K562 (cell line): ENCODE measurements at regions not wholly inside any gene's neighbourhood (a gene's known extent, or its start where the extent isn't known, plus 50 kb on each side); places are given as distances from the start of the nearest gene placed in this dataset.

Source experiments
- ATAC-seq: fragments of 200-7000 bp; cut with Tn5 transposase; 3 replicates; pipeline ENCODE4 v1.9.1; 2020; ENCODE audit warnings: moderate library complexity
- BruUV-seq: library from RNA; stranded (reverse); fragments of 400-500 nt; replicated peaks from 2 replicates; lab custom pipeline; 2021; lab: Mats Ljungman, UMichigan
- CTCF ChIA-PET: fragments of 300-600 bp; formaldehyde crosslinking; extraction: SDS; loops from one replicate; lab custom pipeline; 2021; ENCODE audit warnings: low intra/inter-chr PET ratio; lab: Yijun Ruan, JAX
- POLR2A ChIA-PET: fragments of 300-600, 350-650 bp; sonication (Branson Sonifier 250); formaldehyde crosslinking; extraction: SDS; loops from one replicate; lab custom pipeline; 2021; ENCODE audit warnings: antibody characterized with exemption, inconsistent platforms; lab: Yijun Ruan, JAX
- DNase-seq, 4 experiments: peaks; one replicate each; pipeline versions ENCODE4 v3.0.0 to v3.0.0-alpha.2; 2011 to 2018; ENCODE audit warnings: low spot score in 3 of 4, mixed read lengths in 3 of 4; ENCODE audit errors: extremely low read depth in 1 of 4
- FAIRE-seq: peaks from 2 replicates; lab custom pipeline; 2011; peaks lifted over from hg19 to GRCh38; lab: Jason Lieb, UNC
- H2AFZ ChIP-seq: 2 replicates; pipeline ENCODE4 v1.6.0; 2011; ENCODE audit warnings: low read depth, low read length, control low read depth, inconsistent platforms
- H3K27ac ChIP-seq: fragments of 200-600 bp; 3 replicates; pipeline ENCODE4 v1.8.0; 2011; ENCODE audit warnings: low read depth, mild to moderate bottlenecking, control low read depth, inconsistent platforms, low read length, moderate library complexity, mixed read lengths; ENCODE audit errors: extremely low read depth
- H3K27me3 ChIP-seq, 2 experiments: fragments of 300-600 bp in 1 of 2; 2 replicates in 1 of 2; 3 replicates in 1 of 2; pipeline versions ENCODE4 v1.6.0 to v1.8.0; 2011; ENCODE audit warnings: inconsistent platforms in 2 of 2, low read length in 2 of 2, mild to moderate bottlenecking in 1 of 2, mixed read lengths in 1 of 2, moderate library complexity in 1 of 2; ENCODE audit not compliant: control insufficient read depth in 2 of 2, insufficient read depth in 2 of 2
- H3K36me3 ChIP-seq: fragments of 300-600 bp; 3 replicates; pipeline ENCODE4 v1.8.0; 2011; ENCODE audit warnings: mild to moderate bottlenecking, low read length, inconsistent platforms; ENCODE audit not compliant: control insufficient read depth, insufficient read depth
- H3K4me1 ChIP-seq, 2 experiments: fragments of 200-600 bp in 1 of 2; replicated peaks in 1 of 2; 2 replicates in 1 of 2; 3 replicates in 1 of 2; pipeline versions ENCODE4 v1.5.1 to v1.8.0; 2011; ENCODE audit warnings: inconsistent platforms in 2 of 2, low read length in 2 of 2, mild to moderate bottlenecking in 1 of 2, mixed read lengths in 1 of 2, moderate library complexity in 1 of 2; ENCODE audit not compliant: control insufficient read depth in 2 of 2, insufficient read depth in 2 of 2
- H3K4me2 ChIP-seq: 2 replicates; pipeline ENCODE4 v1.6.1; 2011; ENCODE audit warnings: low read length, control low read depth, inconsistent platforms, mixed read lengths; ENCODE audit not compliant: insufficient read depth
- H3K4me3 ChIP-seq: fragments of 200-600 bp; sonication (generic), shearing (Covaris generic); 2 replicates; pipeline ENCODE4 v1.5.1; 2016; ENCODE audit warnings: control low read depth, inconsistent platforms
- H3K79me2 ChIP-seq: fragments of 200-600 bp; 3 replicates; pipeline ENCODE4 v1.8.0; 2011; ENCODE audit warnings: low read length, inconsistent platforms; ENCODE audit not compliant: control insufficient read depth, insufficient read depth
- H3K9ac ChIP-seq, 2 experiments: 2 replicates each; pipeline versions ENCODE4 v1.6.0 to v1.6.1; 2011; ENCODE audit warnings: low read depth in 2 of 2, low read length in 2 of 2, control low read depth in 1 of 2, inconsistent platforms in 1 of 2, mild to moderate bottlenecking in 1 of 2, mixed read lengths in 1 of 2; ENCODE audit not compliant: insufficient read depth in 1 of 2
- H3K9me1 ChIP-seq: one replicate; pipeline ENCODE4 v1.6.0; 2011; ENCODE audit warnings: inconsistent platforms, mild to moderate bottlenecking, low read length, moderate library complexity; ENCODE audit not compliant: control insufficient read depth, insufficient read depth
- H3K9me3 ChIP-seq: replicated peaks from 2 replicates; pipeline ENCODE4 v1.5.1; 2011; ENCODE audit warnings: low read depth, low read length, inconsistent platforms; ENCODE audit not compliant: control insufficient read depth, insufficient read depth
- H4K20me1 ChIP-seq: replicated peaks from 2 replicates; pipeline ENCODE4 v1.6.1; 2011; ENCODE audit warnings: low read length, inconsistent platforms, mixed read lengths; ENCODE audit not compliant: control insufficient read depth, insufficient read depth
- CBFA2T2 ChIP-seq: fragments of 450-650 bp; conservative IDR thresholded peaks from 2 replicates; pipeline ENCODE4 v1.6.1; 2017; ENCODE audit warnings: mild to moderate bottlenecking
- ETV6 ChIP-seq, 3 experiments: fragments of 150-350 bp in 1 of 3; sonication (generic) in 1 of 3; formaldehyde crosslinking in 1 of 3; IDR thresholded peaks; 2 replicates each; pipeline versions ENCODE4 v1.6.1 to v1.8.0; 2014 to 2022; ENCODE audit warnings: borderline replicate concordance in 2 of 3, low read depth in 2 of 3, antibody characterized with exemption in 1 of 3, low read length in 1 of 3, mild to moderate bottlenecking in 1 of 3, missing genetic modification reagents in 1 of 3
- HDGF ChIP-seq: fragments of 450-650 bp; IDR thresholded peaks from 2 replicates; pipeline ENCODE4 v1.6.1; 2016
- KHSRP ChIP-seq: fragments of 450-650 bp; IDR thresholded peaks from 2 replicates; pipeline ENCODE4 v1.6.1; 2017
- MECOM ChIP-seq: fragments of 250-450 bp; sonication (Bioruptor Pico); IDR thresholded peaks from 2 replicates; pipeline ENCODE4 v1.8.0; 2022; ENCODE audit warnings: inconsistent platforms
- NR2C1 ChIP-seq, 2 experiments: fragments of 450-650 bp; IDR thresholded peaks; 2 replicates each; pipeline ENCODE4 v1.6.1; 2017; ENCODE audit warnings: mild to moderate bottlenecking in 2 of 2, antibody characterized with exemption in 1 of 2, inconsistent platforms in 1 of 2, missing compliant biosample characterization in 1 of 2, missing genetic modification characterization in 1 of 2
- SNRNP70 ChIP-seq: fragments of 200-400 bp; formaldehyde crosslinking; optimal IDR thresholded peaks from 2 replicates; pipeline ENCODE3; 2017; ENCODE audit warnings: low read depth, low read length
- SRSF1 ChIP-seq: fragments of 200-400 bp; formaldehyde crosslinking; IDR thresholded peaks from 2 replicates; pipeline ENCODE4 v1.6.1; 2017; ENCODE audit warnings: mild to moderate bottlenecking, low read depth, low read length, moderate library complexity
- TAF9B ChIP-seq: fragments of 450-650 bp; IDR thresholded peaks from 2 replicates; pipeline ENCODE4 v1.6.1; 2018; ENCODE audit warnings: mild to moderate bottlenecking; ENCODE audit not compliant: partially characterized antibody
- XRCC4 ChIP-seq: IDR thresholded peaks from one replicate; pipeline ENCODE4 v1.6.1; 2011; ENCODE audit not compliant: insufficient read depth, insufficient read length; ENCODE audit errors: extremely low read depth
- ZBTB1 ChIP-seq: sonication (generic); formaldehyde crosslinking; IDR thresholded peaks from 2 replicates; pipeline ENCODE4 v1.8.1; 2023; ENCODE audit warnings: missing genetic modification reagents, low read depth, mild to moderate bottlenecking, borderline replicate concordance
- ZBTB17 ChIP-seq: fragments of 450-650 bp; formaldehyde crosslinking; IDR thresholded peaks from 2 replicates; pipeline ENCODE4 v1.4.0; 2020; ENCODE audit warnings: mild to moderate bottlenecking
- ZBTB9 ChIP-seq: fragments of 450-650 bp; formaldehyde crosslinking; IDR thresholded peaks from 2 replicates; pipeline ENCODE4 v1.4.0; 2020; ENCODE audit warnings: mild to moderate bottlenecking, moderate library complexity
- ZNF232 ChIP-seq: sonication (generic); formaldehyde crosslinking; IDR thresholded peaks from 2 replicates; pipeline ENCODE4 v1.8.0; 2022; ENCODE audit warnings: mild to moderate bottlenecking, missing genetic modification reagents
- ZNF239 ChIP-seq: fragments of 250-450 bp; sonication (Bioruptor Pico); IDR thresholded peaks from 2 replicates; pipeline ENCODE4 v1.4.0; 2020; ENCODE audit warnings: mild to moderate bottlenecking
- ZNF551 ChIP-seq: fragments of 250-450 bp; sonication (Bioruptor Pico); IDR thresholded peaks from 2 replicates; pipeline ENCODE4 v1.5.0; 2021; ENCODE audit warnings: mild to moderate bottlenecking, moderate library complexity
- WGBS: fragments of 100-300 bp; shearing (Covaris generic); methylation state at CpG from one replicate; pipeline ENCODE4 v1.1.6; 2016; ENCODE audit warnings: low coverage, mixed read lengths; ENCODE audit not compliant: insufficient coverage; ENCODE audit errors: missing lambda C conversion rate; 5-methylcytosine and 5-hydroxymethylcytosine counted together
- in situ Hi-C: fragments of 300-500 bp; cut with MboI; formaldehyde crosslinking; loops from 4 replicates; pipeline ENCODE4 v1.15.0; 2018; ENCODE audit warnings: inconsistent platforms, mixed read lengths
- intact Hi-C: fragments of 100-400 bp; cut with micrococcal nuclease; formaldehyde crosslinking; loops from 2 replicates; pipeline ENCODE4 v1.14.2; 2022

- no peak for ATAC-seq
- WGBS = 0% methylated on average over 2 of the region's 2 CpGs
- CTCF ChIA-PET = no interaction called here
- intact Hi-C loops = no loop called here
- FAIRE-seq = no peak
- Histone ChIP-seq H3K4me1 (no peaks in the 10 kb centered on the region), H3K9me1 (no peaks in the 10 kb centered on the region), H3K27ac (no peak overlapping the region), H3K4me2 (no peak overlapping the region), H3K9me3 (peaks cover 4% of the 10 kb centered on the region; the same call in 1 of the 2 replicates), H3K9ac (no peak overlapping the region), H4K20me1 (no peaks in the 10 kb centered on the region), H3K36me3 (no peaks in the 10 kb centered on the region), H3K27me3 (peaks cover 0 to 3% of the 10 kb centered on the region in 2 experiments; a peak in 2 of 5 replicates), H3K79me2 (no peaks in the 10 kb centered on the region), H3K4me3 (no peak overlapping the region), H2AFZ (no peak overlapping the region)
- in situ Hi-C loops = no loop called here
- POLR2A ChIA-PET = interaction anchor here (1.3 kb wide), 1 partner anchor 49 kb away, joined by 3 read pairs; no protein-coding TSS in a partner anchor
- BruUV-seq = no TSS peak
- TF ChIP-seq NR2C1 (IDR thresholded peaks at IDR 0.05) = no peak
- no peak for TF ChIP-seq NR2C1 (tag; IDR thresholded peaks at IDR 0.05)
- no peak for TF ChIP-seq XRCC4
- no peak for TF ChIP-seq KHSRP
- TF ChIP-seq ZBTB1 (CRISPR knock-in tag) = no peak
- TF ChIP-seq SRSF1 = no peak
- TF ChIP-seq ZNF239 = no peak
- TF ChIP-seq ZNF232 (CRISPR knock-in tag) = no peak
- no peak for TF ChIP-seq ZBTB17 (CRISPR knock-in tag)
- no peak for DNase-seq
Observed at GRCh38 chr2:63764630-63765029, 77.1 kb upstream of the UGP2 start.

GRCh38 chr2:63765117-63765516 is 76.6 kb upstream of the UGP2 start:
- Histone ChIP-seq H4K20me1 (no peaks in the 10 kb centered on the region), H3K9me1 (no peaks in the 10 kb centered on the region), H2AFZ (no peak overlapping the region), H3K9me3 (peaks cover 4% of the 10 kb centered on the region; the same call in 1 of the 2 replicates), H3K79me2 (no peaks in the 10 kb centered on the region), H3K27ac (no peak overlapping the region), H3K9ac (no peak overlapping the region), H3K27me3 (no peaks in the 10 kb centered on the region; a peak in 1 of 5 replicates), H3K4me2 (no peak overlapping the region), H3K4me3 (no peak overlapping the region), H3K36me3 (no peaks in the 10 kb centered on the region), H3K4me1 (no peaks in the 10 kb centered on the region)
- BruUV-seq = no TSS peak
- ATAC-seq (no peak), FAIRE-seq (no peak), DNase-seq (no peak)
- in situ Hi-C loops = no loop called here
- ChIA-PET POLR2A (interaction anchor here (1.3 kb wide), 1 partner anchor 50 kb away, joined by 3 read pairs; no protein-coding TSS in a partner anchor), CTCF (no interaction called here)
- WGBS = 4% methylated on average over 2 of the region's 2 CpGs
- intact Hi-C loops = no loop called here
- TF ChIP-seq SNRNP70 = no peak
- no peak for TF ChIP-seq CBFA2T2
- TF ChIP-seq ETV6 (IDR thresholded peaks at IDR 0.05; ENCODE audit: borderline replicate concordance in 1 of 2, low read depth in 2 of 2, low read length in 1 of 2) = no peak
- no peak for TF ChIP-seq ETV6 (CRISPR knock-in tag; IDR thresholded peaks at IDR 0.05; ENCODE audit: borderline replicate concordance)
- no peak for TF ChIP-seq TAF9B
- no peak for TF ChIP-seq MECOM (CRISPR knock-in tag)
- no peak for TF ChIP-seq ZNF551 (CRISPR knock-in tag)
- TF ChIP-seq HDGF = no peak
- TF ChIP-seq ZBTB9 (CRISPR knock-in tag) = no peak
